ENCODE measurements at regions not wholly inside any gene's neighbourhood (a gene's known extent, or its start where the extent isn't known, plus 50 kb on each side); places are given as distances from the start of the nearest gene placed in this dataset.

DNA sequence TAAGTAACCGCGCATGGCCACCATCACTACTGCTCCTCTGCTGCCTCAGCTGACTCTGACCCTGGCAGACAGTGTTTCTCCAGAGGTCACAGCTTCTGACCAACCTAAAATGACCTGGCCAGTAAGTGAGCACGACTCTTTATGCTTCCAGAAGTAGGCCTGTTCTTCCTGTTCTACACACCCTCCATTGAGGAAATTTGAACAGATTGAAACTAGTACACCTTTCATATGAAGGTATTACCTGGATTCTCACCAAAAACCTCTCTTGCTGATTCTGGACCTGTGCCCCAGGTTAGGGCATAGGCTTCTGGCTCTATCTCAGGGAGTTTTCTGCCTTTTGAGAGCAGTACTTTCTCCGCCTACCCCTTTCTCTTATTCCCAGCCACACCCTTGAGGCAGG is 178.4 kb upstream of the FRMD6 start:
- WGBS (ENCODE audit: insufficient coverage, low lambda C conversion rate): no CpG with 5 or more reads among the region's 4 CpGs
- no peaks in the 10 kb centered on the region for H3K4me1 ChIP-seq (ENCODE audit: control insufficient read depth, insufficient read depth, low read length)
- no peak overlapping the region for H3K27ac ChIP-seq (ENCODE audit: low read length)
- H3K27me3 ChIP-seq (ENCODE audit: control insufficient read depth, insufficient read depth, low read length): no peaks in the 10 kb centered on the region
- no peaks in the 10 kb centered on the region for H3K36me3 ChIP-seq (ENCODE audit: control insufficient read depth, insufficient read depth, low read length)
- no peak for DNase-seq
- no peak overlapping the region for H3K4me3 ChIP-seq (ENCODE audit: low read length)
- H3K9me3 ChIP-seq (ENCODE audit: control insufficient read depth, low read depth, low read length): no peaks in the 10 kb centered on the region

- H3K4me1 ChIP-seq (ENCODE audit: control insufficient read depth, insufficient read depth, low read length): no peaks in the 10 kb centered on the region
- H3K27me3 ChIP-seq (ENCODE audit: control insufficient read depth, insufficient read depth, low read length): no peaks in the 10 kb centered on the region
- H3K27ac ChIP-seq (ENCODE audit: low read length): no peak overlapping the region
- DNase-seq: no peak
- 45% methylated on average over 2 of the region's 6 CpGs for WGBS (ENCODE audit: insufficient coverage, low lambda C conversion rate)
- no peaks in the 10 kb centered on the region for H3K9me3 ChIP-seq (ENCODE audit: control insufficient read depth, low read depth, low read length)
- no peaks in the 10 kb centered on the region for H3K36me3 ChIP-seq (ENCODE audit: control insufficient read depth, insufficient read depth, low read length)
- H3K4me3 ChIP-seq (ENCODE audit: low read length): no peak overlapping the region
Observed at GRCh38 chr14:51473808-51474565, 177.7 kb upstream of the FRMD6 start.

GRCh38 chr14:51474854-51475253 is 176.9 kb upstream of the FRMD6 start:
- DNase-seq: no peak
- Histone ChIP-seq H3K27ac (ENCODE audit: low read length) (no peak overlapping the region), H3K27me3 (ENCODE audit: control insufficient read depth, insufficient read depth, low read length) (no peaks in the 10 kb centered on the region), H3K36me3 (ENCODE audit: control insufficient read depth, insufficient read depth, low read length) (no peaks in the 10 kb centered on the region), H3K4me1 (ENCODE audit: control insufficient read depth, insufficient read depth, low read length) (no peaks in the 10 kb centered on the region), H3K9me3 (ENCODE audit: control insufficient read depth, low read depth, low read length) (no peaks in the 10 kb centered on the region), H3K4me3 (ENCODE audit: low read length) (no peak overlapping the region)

DNA sequence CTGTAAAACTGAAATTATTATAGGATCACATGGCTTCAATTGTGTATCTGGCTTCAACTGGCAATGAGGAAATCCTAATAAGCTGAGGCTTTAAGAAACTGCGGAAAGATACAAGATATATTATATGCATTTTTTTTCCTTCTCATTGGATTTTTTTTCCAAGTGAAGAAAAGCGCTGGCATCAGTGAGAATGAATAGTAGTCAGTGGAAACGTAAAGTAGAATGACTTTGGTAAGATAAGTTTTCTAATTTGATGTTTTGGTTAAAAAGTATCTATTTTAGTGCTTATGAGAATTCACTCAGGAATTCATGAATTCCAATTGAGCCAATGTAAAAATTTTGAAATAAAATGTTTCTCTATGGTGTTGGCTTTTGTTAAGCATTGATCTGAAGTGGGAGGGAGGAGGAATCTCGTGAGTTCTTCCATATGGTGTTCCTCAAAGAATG is 173.5 kb upstream of the FRMD6 start:
- H3K4me3 ChIP-seq (ENCODE audit: low read length): no peak overlapping the region
- H3K27me3 ChIP-seq (ENCODE audit: control insufficient read depth, insufficient read depth, low read length): no peaks in the 10 kb centered on the region
- no peak overlapping the region for H3K27ac ChIP-seq (ENCODE audit: low read length)
- no peaks in the 10 kb centered on the region for H3K36me3 ChIP-seq (ENCODE audit: control insufficient read depth, insufficient read depth, low read length)
- 96% methylated on average over 3 of the region's 4 CpGs for WGBS (ENCODE audit: insufficient coverage, low lambda C conversion rate)
- H3K9me3 ChIP-seq (ENCODE audit: control insufficient read depth, low read depth, low read length): no peaks in the 10 kb centered on the region
- no peaks in the 10 kb centered on the region for H3K4me1 ChIP-seq (ENCODE audit: control insufficient read depth, insufficient read depth, low read length)
- DNase-seq: no peak

DNA sequence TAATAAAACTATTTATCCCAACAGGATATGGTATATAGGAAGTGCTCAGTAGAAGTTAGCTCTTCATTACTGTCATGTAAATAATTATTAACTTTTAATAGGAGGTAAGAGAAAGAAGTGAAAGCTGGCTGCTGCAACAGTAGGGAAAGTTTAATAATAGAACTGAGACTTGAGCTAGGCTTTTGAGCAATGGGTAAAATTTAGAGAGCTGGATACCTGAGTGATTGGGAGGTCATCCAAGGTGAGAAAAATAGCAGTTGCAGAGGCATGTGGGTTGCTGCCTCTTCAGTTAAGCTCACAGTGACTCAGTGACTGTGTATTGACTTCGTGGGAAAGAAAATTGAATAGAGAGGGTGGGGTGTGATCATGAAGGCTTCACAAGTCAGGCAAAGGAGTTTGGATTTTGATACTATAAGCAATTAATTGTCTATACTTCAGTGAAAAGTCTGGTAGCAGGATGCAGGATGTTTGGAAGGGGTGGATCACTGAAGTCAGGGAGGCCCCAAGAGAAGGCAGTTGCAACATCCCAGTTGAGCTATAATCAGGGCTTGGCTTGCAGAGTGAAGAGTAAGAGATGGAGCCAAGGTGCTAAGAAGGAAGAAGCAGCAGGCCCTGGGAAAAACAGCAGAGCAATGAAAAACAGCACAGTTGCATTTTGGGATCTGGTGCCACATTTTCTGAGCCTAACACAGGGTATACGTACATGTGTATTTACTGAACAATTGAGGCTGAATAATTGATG is 172.0 kb upstream of the FRMD6 start:
- no peaks in the 10 kb centered on the region for H3K9me3 ChIP-seq (ENCODE audit: control insufficient read depth, low read depth, low read length)
- no peaks in the 10 kb centered on the region for H3K36me3 ChIP-seq (ENCODE audit: control insufficient read depth, insufficient read depth, low read length)
- no peak overlapping the region for H3K4me3 ChIP-seq (ENCODE audit: low read length)
- WGBS (ENCODE audit: insufficient coverage, low lambda C conversion rate): 83% methylated on average over 1 of the region's 2 CpGs
- H3K4me1 ChIP-seq (ENCODE audit: control insufficient read depth, insufficient read depth, low read length): no peaks in the 10 kb centered on the region
- H3K27me3 ChIP-seq (ENCODE audit: control insufficient read depth, insufficient read depth, low read length): no peaks in the 10 kb centered on the region
- DNase-seq: no peak
- H3K27ac ChIP-seq (ENCODE audit: low read length): no peak overlapping the region

GRCh38 chr14:51481643-51482042 is 170.1 kb upstream of the FRMD6 start:
- WGBS (ENCODE audit: insufficient coverage, low lambda C conversion rate): no CpG with 5 or more reads among the region's 4 CpGs

GRCh38 chr14:51482102-51482501 is 169.6 kb upstream of the FRMD6 start:
- DNase-seq: no peak
- Histone ChIP-seq H3K4me3 (ENCODE audit: low read length) (no peak overlapping the region), H3K9me3 (ENCODE audit: control insufficient read depth, low read depth, low read length) (no peaks in the 10 kb centered on the region), H3K36me3 (ENCODE audit: control insufficient read depth, insufficient read depth, low read length) (no peaks in the 10 kb centered on the region), H3K27me3 (ENCODE audit: control insufficient read depth, insufficient read depth, low read length) (no peaks in the 10 kb centered on the region), H3K27ac (ENCODE audit: low read length) (no peak overlapping the region), H3K4me1 (ENCODE audit: control insufficient read depth, insufficient read depth, low read length) (no peaks in the 10 kb centered on the region)
- WGBS (ENCODE audit: insufficient coverage, low lambda C conversion rate): no CpG with 5 or more reads among the region's 4 CpGs

More at GRCh38 chr14:51481643-51482042, 170.1 kb upstream of the FRMD6 start:
- no peak overlapping the region for H3K4me3 ChIP-seq (ENCODE audit: low read length)
- no peak for DNase-seq
- H3K27me3 ChIP-seq (ENCODE audit: control insufficient read depth, insufficient read depth, low read length): no peaks in the 10 kb centered on the region
- no peak overlapping the region for H3K27ac ChIP-seq (ENCODE audit: low read length)
- H3K9me3 ChIP-seq (ENCODE audit: control insufficient read depth, low read depth, low read length): no peaks in the 10 kb centered on the region
- no peaks in the 10 kb centered on the region for H3K4me1 ChIP-seq (ENCODE audit: control insufficient read depth, insufficient read depth, low read length)
- H3K36me3 ChIP-seq (ENCODE audit: control insufficient read depth, insufficient read depth, low read length): no peaks in the 10 kb centered on the region

DNA sequence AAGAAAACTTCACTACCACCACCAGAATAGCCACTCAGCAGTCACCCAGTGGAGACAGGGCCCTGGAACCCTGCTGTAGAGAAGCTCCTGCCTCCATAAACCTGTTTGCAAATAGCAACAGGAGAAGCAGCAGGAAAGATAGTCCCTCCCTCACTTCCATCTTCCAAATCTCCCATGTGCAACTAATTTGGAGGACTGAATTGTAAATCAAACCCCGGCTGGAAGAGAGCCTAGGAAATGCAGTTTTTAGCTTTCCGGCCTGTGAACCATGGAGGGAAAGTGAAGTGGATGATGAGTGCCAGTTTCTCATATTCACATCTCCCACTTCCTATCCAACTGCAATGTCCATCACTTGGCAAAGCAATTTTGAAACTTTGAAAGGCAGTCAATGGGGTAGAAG is 167.2 kb upstream of the FRMD6 start:
- H3K9me3 ChIP-seq (ENCODE audit: control insufficient read depth, low read depth, low read length): no peaks in the 10 kb centered on the region
- WGBS (ENCODE audit: insufficient coverage, low lambda C conversion rate): no CpG with 5 or more reads among the region's 2 CpGs

GRCh38 chr14:51485733-51486132 is 166.0 kb upstream of the FRMD6 start:
- no CpG with 5 or more reads among the region's 9 CpGs for WGBS (ENCODE audit: insufficient coverage, low lambda C conversion rate)
- no peaks in the 10 kb centered on the region for H3K9me3 ChIP-seq (ENCODE audit: control insufficient read depth, low read depth, low read length)
- no peaks in the 10 kb centered on the region for H3K4me1 ChIP-seq (ENCODE audit: control insufficient read depth, insufficient read depth, low read length)
- H3K27me3 ChIP-seq (ENCODE audit: control insufficient read depth, insufficient read depth, low read length): no peaks in the 10 kb centered on the region
- DNase-seq: no peak
- H3K27ac ChIP-seq (ENCODE audit: low read length): no peak overlapping the region
- no peaks in the 10 kb centered on the region for H3K36me3 ChIP-seq (ENCODE audit: control insufficient read depth, insufficient read depth, low read length)
- H3K4me3 ChIP-seq (ENCODE audit: low read length): no peak overlapping the region

More for the DNA sequence above, 167.2 kb upstream of the FRMD6 start:
- H3K27ac ChIP-seq (ENCODE audit: low read length): no peak overlapping the region
- H3K4me3 ChIP-seq (ENCODE audit: low read length): no peak overlapping the region
- DNase-seq: no peak
- H3K4me1 ChIP-seq (ENCODE audit: control insufficient read depth, insufficient read depth, low read length): no peaks in the 10 kb centered on the region
- H3K27me3 ChIP-seq (ENCODE audit: control insufficient read depth, insufficient read depth, low read length): no peaks in the 10 kb centered on the region
- no peaks in the 10 kb centered on the region for H3K36me3 ChIP-seq (ENCODE audit: control insufficient read depth, insufficient read depth, low read length)

DNA sequence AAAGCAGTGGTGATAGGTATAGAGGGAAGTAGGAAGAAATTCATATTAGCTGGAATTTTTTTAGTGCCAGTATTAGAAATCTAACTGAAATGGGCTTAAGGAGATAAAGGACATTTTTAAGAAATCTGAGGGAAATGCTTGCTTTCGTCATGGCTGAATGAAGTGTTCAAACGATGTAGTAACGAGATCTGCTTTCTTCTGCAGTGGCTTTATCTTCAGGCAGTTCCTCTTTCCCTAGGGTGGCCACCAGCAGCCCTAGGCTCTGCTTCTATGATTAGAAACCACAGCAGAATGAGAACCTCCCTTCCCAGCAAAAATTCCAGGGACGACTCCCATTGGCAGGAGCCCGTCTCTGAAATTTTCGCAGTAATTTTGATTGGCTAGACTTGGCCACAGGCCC is 163.9 kb upstream of the FRMD6 start:
- H3K9me3 ChIP-seq (ENCODE audit: control insufficient read depth, low read depth, low read length): no peaks in the 10 kb centered on the region
- no peak for DNase-seq
- no peaks in the 10 kb centered on the region for H3K27me3 ChIP-seq (ENCODE audit: control insufficient read depth, insufficient read depth, low read length)
- H3K4me3 ChIP-seq (ENCODE audit: low read length): no peak overlapping the region
- no peaks in the 10 kb centered on the region for H3K36me3 ChIP-seq (ENCODE audit: control insufficient read depth, insufficient read depth, low read length)
- H3K4me1 ChIP-seq (ENCODE audit: control insufficient read depth, insufficient read depth, low read length): no peaks in the 10 kb centered on the region
- 89% methylated on average over 4 of the region's 6 CpGs for WGBS (ENCODE audit: insufficient coverage, low lambda C conversion rate)
- no peak overlapping the region for H3K27ac ChIP-seq (ENCODE audit: low read length)
